HEK293 (cell line): ENCODE measurements at regions not wholly inside any gene's neighbourhood (a gene's known extent, or its start where the extent isn't known, plus 50 kb on each side); places are given as distances from the start of the nearest gene placed in this dataset.

Experiments used
- CTCF ChIA-PET: fragments of 350-600 bp; formaldehyde crosslinking; extraction: SDS; loops from one replicate; lab custom pipeline; 2021; ENCODE audit warnings: antibody characterized with exemption; lab: Yijun Ruan, JAX
- POLR2A ChIA-PET: fragments of 300-600 bp; formaldehyde crosslinking; extraction: SDS; loops from one replicate; lab custom pipeline; 2020; ENCODE audit warnings: antibody characterized with exemption, inconsistent platforms; lab: Yijun Ruan, JAX
- H3K27ac ChIP-seq: fragments of 200-500 bp; sonication (Bioruptor generic); 2 replicates; pipeline ENCODE4 v1.5.1; 2014; ENCODE audit warnings: low read depth, low read length, control low read depth, inconsistent platforms; ENCODE audit errors: extremely low read depth
- H3K36me3 ChIP-seq, 2 experiments: fragments of 200-500 bp in 1 of 2; sonication (Bioruptor generic) in 1 of 2; 1 replicate in 1 of 2; 2 replicates in 1 of 2; pipeline ENCODE4 v1.5.1; 2014 to 2017; ENCODE audit warnings: inconsistent platforms in 2 of 2, low read length in 2 of 2; ENCODE audit not compliant: control insufficient read depth in 2 of 2, insufficient read depth in 1 of 2
- H3K4me1 ChIP-seq: fragments of 200-500 bp; sonication (Bioruptor generic); 2 replicates; pipeline ENCODE4 v1.5.1; 2014; ENCODE audit warnings: mild to moderate bottlenecking, low read length, inconsistent platforms; ENCODE audit not compliant: control insufficient read depth, insufficient read depth
- H3K4me3 ChIP-seq: 2 replicates; pipeline ENCODE4 v1.5.1; 2011; ENCODE audit warnings: low read depth, mild to moderate bottlenecking, control low read depth, low read length, moderate library complexity
- H3K9me3 ChIP-seq: fragments of 200-500 bp; sonication (Bioruptor generic); 2 replicates; pipeline ENCODE4 v1.5.1; 2014; ENCODE audit warnings: low read depth, low read length, inconsistent platforms; ENCODE audit not compliant: control insufficient read depth, insufficient read depth
- ATF2 ChIP-seq: fragments of 450-650 bp; formaldehyde crosslinking; IDR thresholded peaks from 2 replicates; pipeline ENCODE4 v1.5.1; 2016; ENCODE audit warnings: missing biosample characterization, missing genetic modification characterization, low read depth
- ELK4 ChIP-seq: IDR thresholded peaks from 2 replicates; pipeline ENCODE4 v1.6.1; 2011; ENCODE audit warnings: mild to moderate bottlenecking, low read depth, low read length, borderline replicate concordance
- HOXC10 ChIP-seq: sonication (generic); formaldehyde crosslinking; IDR thresholded peaks from 2 replicates; pipeline ENCODE4 v1.8.1; 2023; ENCODE audit warnings: mild to moderate bottlenecking, missing genetic modification reagents
- HOXD13 ChIP-seq: sonication (generic); formaldehyde crosslinking; IDR thresholded peaks from 2 replicates; pipeline ENCODE4 v1.8.0; 2022; ENCODE audit warnings: missing genetic modification reagents, borderline replicate concordance
- KLF9 ChIP-seq: fragments of 450-650 bp; formaldehyde crosslinking; IDR thresholded peaks from 2 replicates; pipeline ENCODE4 v1.5.1; 2016; ENCODE audit warnings: missing biosample characterization, missing genetic modification characterization, low read depth
- YY2 ChIP-seq: fragments of 450-650 bp; formaldehyde crosslinking; IDR thresholded peaks from 2 replicates; pipeline ENCODE4 v1.5.1; 2016; ENCODE audit warnings: missing biosample characterization, missing genetic modification characterization
- ZBTB17 ChIP-seq: fragments of 450-650 bp; formaldehyde crosslinking; IDR thresholded peaks from 2 replicates; pipeline ENCODE4 v1.5.1; 2016; ENCODE audit warnings: missing biosample characterization, missing genetic modification characterization
- ZBTB20 ChIP-seq: fragments of 450-650 bp; formaldehyde crosslinking; IDR thresholded peaks from 2 replicates; pipeline ENCODE4 v1.5.1; 2016; ENCODE audit warnings: missing biosample characterization, missing genetic modification characterization
- ZEB2 ChIP-seq: fragments of 450-650 bp; formaldehyde crosslinking; IDR thresholded peaks from 2 replicates; pipeline ENCODE4 v1.5.1; 2016; ENCODE audit warnings: missing biosample characterization, missing genetic modification characterization
- ZIC2 ChIP-seq: fragments of 450-650 bp; formaldehyde crosslinking; IDR thresholded peaks from 2 replicates; pipeline ENCODE4 v1.5.1; 2016; ENCODE audit warnings: missing biosample characterization, missing genetic modification characterization
- ZNF138 ChIP-seq: fragments of 450-650 bp; formaldehyde crosslinking; IDR thresholded peaks from 2 replicates; pipeline ENCODE4 v1.5.1; 2016; ENCODE audit warnings: missing biosample characterization, missing genetic modification characterization, borderline replicate concordance
- ZNF211 ChIP-seq: fragments of 450-650 bp; formaldehyde crosslinking; IDR thresholded peaks from 2 replicates; pipeline ENCODE4 v1.5.1; 2016; ENCODE audit warnings: low read depth, missing biosample characterization, missing genetic modification characterization
- ZNF529 ChIP-seq: fragments of 450-650 bp; formaldehyde crosslinking; IDR thresholded peaks from 2 replicates; pipeline ENCODE4 v1.5.1; 2017; ENCODE audit warnings: missing genetic modification characterization, missing biosample characterization; ENCODE audit not compliant: insufficient replicate concordance
- ZNF580 ChIP-seq: fragments of 450-650 bp; formaldehyde crosslinking; IDR thresholded peaks from 2 replicates; pipeline ENCODE4 v1.5.1; 2016; ENCODE audit warnings: missing biosample characterization, missing genetic modification characterization
- ZNF76 ChIP-seq: fragments of 450-650 bp; formaldehyde crosslinking; IDR thresholded peaks from 2 replicates; pipeline ENCODE4; 2016; ENCODE audit warnings: low read depth, missing biosample characterization, missing genetic modification characterization, borderline replicate concordance
- ZSCAN16 ChIP-seq: fragments of 450-650 bp; formaldehyde crosslinking; IDR thresholded peaks from 2 replicates; pipeline ENCODE4 v1.5.1; 2016; ENCODE audit warnings: missing biosample characterization, missing genetic modification characterization
- TF ChIP-seq, protein P1 (sequence below): fragments of 450-650 bp; formaldehyde crosslinking; optimal IDR thresholded peaks from 2 replicates; pipeline ENCODE3; 2016; ENCODE audit warnings: missing biosample characterization, mild to moderate bottlenecking, missing genetic modification characterization
- TF ChIP-seq, protein P2 (sequence below): fragments of 450-650 bp; formaldehyde crosslinking; IDR thresholded peaks from 2 replicates; pipeline ENCODE4 v1.5.1; 2016; ENCODE audit warnings: missing biosample characterization, missing genetic modification characterization
- TF ChIP-seq, protein P3 (sequence below): fragments of 450-650 bp; formaldehyde crosslinking; IDR thresholded peaks from 2 replicates; pipeline ENCODE4 v1.5.1; 2016; ENCODE audit warnings: missing biosample characterization, missing genetic modification characterization
- TF ChIP-seq, protein P4 (sequence below): fragments of 450-650 bp; IDR thresholded peaks from 2 replicates; pipeline ENCODE4 v1.5.1; 2018; ENCODE audit warnings: missing biosample characterization, mild to moderate bottlenecking, missing genetic modification characterization

DNA sequence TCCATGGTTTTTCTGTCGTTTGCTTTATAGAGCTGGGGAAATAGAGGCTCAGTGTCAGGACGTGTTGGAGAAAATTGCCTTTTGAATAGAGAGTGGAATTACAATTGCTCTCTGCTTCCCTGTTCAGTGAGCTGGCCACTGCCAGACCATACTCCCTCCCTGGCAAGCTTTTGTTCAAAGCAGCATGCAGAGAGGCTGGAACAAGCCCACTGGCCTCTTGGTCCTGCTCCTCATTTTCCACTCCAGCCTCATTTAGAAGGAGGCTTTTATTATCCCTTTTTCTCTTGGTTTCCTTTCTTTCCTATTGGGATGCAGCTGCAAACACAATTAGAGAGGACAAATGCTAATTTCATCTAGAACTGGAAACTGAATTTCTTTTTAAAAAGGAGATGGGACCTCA lies 302.2 kb upstream of the PODXL start:
- POLR2A ChIA-PET, result interaction anchor here (0.6 to 1.1 kb wide), 2 partner anchors 14 to 385 kb away, joined by 3 to 9 read pairs; no protein-coding TSS in a partner anchor
- Histone ChIP-seq H3K36me3 (no peaks in the 10 kb centered on the region), H3K9me3 (no peaks in the 10 kb centered on the region), H3K4me3 (no peak overlapping the region), H3K4me1 (no peaks in the 10 kb centered on the region), H3K27ac (no peak overlapping the region)
- CTCF ChIA-PET, result interaction anchor here (0.6 to 3.6 kb wide), 41 partner anchors 9 to 1611 kb away, joined by 3 to 37 read pairs (median 5); no protein-coding TSS in a partner anchor
- no peak for TF ChIP-seq ZBTB20 (tag by site-specific recombination)
- no peak for TF ChIP-seq ZIC2
- TF ChIP-seq KLF9, result no peak

DNA sequence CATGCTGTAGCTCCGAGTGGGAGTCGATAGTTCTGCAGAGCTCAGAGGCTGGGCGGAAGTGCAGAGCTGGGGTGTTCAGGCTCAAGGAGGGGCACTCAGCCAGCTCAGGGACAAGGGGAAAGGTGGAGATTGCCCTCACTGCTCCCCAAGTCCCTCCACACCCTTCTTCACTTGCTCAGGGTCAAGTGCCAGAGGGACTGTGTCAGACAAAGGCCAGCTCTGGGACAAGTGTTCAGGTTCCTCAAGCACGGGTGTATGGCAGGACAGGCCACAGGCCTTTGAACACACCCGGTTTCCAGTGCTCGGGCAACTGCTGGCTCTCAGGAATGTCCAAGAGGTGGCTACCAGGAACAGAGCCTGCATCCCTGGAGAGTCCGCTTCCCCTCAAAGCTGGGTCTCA lies 293.0 kb upstream of the PODXL start:
- Histone ChIP-seq H3K36me3 (no peaks in the 10 kb centered on the region), H3K4me3 (no peak overlapping the region), H3K9me3 (no peaks in the 10 kb centered on the region), H3K4me1 (0 out of 2 replicates have a peak, but pooled peaks cover 2% of the 10 kb centered on the region), H3K27ac (no peak overlapping the region)
- CTCF ChIA-PET, result interaction anchor here (1.7 to 3.6 kb wide), 2 partner anchors 10 to 158 kb away, joined by 3 to 24 read pairs; no protein-coding TSS in a partner anchor
- TF ChIP-seq HOXC10 (CRISPR knock-in tag) (no peak), ZNF211 (no peak), ELK4 (no peak), ZNF529 (tag by site-specific recombination) (no peak), ZEB2 (tag by site-specific recombination) (no peak), ZBTB17 (tag by site-specific recombination) (no peak), ZNF76 (tag by site-specific recombination) (no peak), ZNF138 (tag by site-specific recombination) (no peak), YY2 (tag by site-specific recombination) (no peak), ATF2 (tag by site-specific recombination) (no peak), ZNF580 (tag by site-specific recombination) (no peak), HOXD13 (CRISPR knock-in tag) (no peak), ZSCAN16 (tag by site-specific recombination) (no peak)
- TF ChIP-seq, protein P1, sequence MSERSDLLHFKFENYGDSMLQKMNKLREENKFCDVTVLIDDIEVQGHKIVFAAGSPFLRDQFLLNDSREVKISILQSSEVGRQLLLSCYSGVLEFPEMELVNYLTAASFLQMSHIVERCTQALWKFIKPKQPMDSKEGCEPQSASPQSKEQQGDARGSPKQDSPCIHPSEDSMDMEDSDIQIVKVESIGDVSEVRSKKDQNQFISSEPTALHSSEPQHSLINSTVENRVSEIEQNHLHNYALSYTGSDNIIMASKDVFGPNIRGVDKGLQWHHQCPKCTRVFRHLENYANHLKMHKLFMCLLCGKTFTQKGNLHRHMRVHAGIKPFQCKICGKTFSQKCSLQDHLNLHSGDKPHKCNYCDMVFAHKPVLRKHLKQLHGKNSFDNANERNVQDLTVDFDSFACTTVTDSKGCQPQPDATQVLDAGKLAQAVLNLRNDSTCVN (tag by site-specific recombination), result no peak
- TF ChIP-seq, protein P2, sequence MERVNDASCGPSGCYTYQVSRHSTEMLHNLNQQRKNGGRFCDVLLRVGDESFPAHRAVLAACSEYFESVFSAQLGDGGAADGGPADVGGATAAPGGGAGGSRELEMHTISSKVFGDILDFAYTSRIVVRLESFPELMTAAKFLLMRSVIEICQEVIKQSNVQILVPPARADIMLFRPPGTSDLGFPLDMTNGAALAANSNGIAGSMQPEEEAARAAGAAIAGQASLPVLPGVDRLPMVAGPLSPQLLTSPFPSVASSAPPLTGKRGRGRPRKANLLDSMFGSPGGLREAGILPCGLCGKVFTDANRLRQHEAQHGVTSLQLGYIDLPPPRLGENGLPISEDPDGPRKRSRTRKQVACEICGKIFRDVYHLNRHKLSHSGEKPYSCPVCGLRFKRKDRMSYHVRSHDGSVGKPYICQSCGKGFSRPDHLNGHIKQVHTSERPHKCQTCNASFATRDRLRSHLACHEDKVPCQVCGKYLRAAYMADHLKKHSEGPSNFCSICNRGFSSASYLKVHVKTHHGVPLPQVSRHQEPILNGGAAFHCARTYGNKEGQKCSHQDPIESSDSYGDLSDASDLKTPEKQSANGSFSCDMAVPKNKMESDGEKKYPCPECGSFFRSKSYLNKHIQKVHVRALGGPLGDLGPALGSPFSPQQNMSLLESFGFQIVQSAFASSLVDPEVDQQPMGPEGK, result no peak
- TF ChIP-seq, protein P3, sequence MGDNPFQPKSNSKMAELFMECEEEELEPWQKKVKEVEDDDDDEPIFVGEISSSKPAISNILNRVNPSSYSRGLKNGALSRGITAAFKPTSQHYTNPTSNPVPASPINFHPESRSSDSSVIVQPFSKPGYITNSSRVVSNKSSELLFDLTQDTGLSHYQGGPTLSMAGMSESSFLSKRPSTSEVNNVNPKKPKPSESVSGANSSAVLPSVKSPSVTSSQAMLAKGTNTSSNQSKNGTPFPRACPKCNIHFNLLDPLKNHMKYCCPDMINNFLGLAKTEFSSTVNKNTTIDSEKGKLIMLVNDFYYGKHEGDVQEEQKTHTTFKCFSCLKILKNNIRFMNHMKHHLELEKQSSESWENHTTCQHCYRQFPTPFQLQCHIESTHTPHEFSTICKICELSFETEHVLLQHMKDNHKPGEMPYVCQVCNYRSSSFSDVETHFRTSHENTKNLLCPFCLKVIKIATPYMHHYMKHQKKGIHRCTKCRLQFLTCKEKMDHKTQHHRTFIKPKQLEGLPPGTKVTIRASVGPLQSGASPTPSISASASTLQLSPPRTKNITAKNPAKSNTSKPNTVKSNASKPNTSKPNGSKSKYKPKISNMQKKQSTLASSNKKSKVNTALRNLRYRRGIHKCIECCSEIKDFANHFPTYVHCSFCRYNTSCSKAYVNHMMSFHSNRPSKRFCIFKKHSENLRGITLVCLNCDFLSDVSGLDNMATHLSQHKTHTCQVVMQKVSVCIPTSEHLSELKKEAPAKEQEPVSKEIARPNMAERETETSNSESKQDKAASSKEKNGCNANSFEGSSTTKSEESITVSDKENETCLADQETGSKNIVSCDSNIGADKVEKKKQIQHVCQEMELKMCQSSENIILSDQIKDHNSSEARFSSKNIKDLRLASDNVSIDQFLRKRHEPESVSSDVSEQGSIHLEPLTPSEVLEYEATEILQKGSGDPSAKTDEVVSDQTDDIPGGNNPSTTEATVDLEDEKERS, result no peak
- TF ChIP-seq, protein P4, sequence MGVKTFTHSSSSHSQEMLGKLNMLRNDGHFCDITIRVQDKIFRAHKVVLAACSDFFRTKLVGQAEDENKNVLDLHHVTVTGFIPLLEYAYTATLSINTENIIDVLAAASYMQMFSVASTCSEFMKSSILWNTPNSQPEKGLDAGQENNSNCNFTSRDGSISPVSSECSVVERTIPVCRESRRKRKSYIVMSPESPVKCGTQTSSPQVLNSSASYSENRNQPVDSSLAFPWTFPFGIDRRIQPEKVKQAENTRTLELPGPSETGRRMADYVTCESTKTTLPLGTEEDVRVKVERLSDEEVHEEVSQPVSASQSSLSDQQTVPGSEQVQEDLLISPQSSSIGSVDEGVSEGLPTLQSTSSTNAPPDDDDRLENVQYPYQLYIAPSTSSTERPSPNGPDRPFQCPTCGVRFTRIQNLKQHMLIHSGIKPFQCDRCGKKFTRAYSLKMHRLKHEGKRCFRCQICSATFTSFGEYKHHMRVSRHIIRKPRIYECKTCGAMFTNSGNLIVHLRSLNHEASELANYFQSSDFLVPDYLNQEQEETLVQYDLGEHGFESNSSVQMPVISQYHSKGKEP, result no peak
- POLR2A ChIA-PET, result no interaction called here
